ENCODE measurements at regions not wholly inside any gene's neighbourhood (a gene's known extent, or its start where the extent isn't known, plus 50 kb on each side); places are given as distances from the start of the nearest gene placed in this dataset.

DNA sequence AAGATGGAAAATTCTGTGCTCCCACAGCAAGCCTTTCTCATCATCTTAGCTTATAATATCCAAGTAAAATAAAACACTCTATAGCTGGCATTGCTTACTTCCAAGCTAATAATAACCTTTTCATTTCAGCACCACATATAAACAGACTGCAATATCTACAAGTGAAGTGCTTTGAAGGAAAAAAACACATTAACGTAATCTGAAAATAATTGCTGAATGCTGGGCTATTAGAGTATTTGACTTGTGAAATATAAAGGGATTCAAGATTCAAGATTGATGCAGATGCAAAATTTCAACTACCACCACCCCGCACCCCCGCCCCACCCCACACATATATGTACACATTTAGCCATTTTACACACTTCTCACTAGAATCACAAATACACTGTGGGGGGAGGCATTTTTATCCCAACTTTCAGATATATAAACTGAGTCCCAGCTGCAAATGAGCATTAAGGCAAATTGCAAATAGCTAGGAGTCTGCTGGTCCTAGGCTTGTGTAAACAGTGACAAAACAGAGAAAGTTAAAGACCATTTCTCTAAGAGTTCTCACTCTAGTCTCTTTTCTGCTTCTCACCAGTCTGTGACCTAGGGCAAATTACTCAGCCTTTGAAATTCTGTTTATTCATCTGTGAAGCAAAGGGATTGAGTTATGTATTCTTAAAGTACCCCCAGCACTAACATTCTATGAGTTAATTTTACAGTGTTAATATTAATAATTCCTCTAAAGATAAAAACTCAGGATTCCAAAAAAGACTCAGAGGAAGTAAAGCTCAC is 489.4 kb downstream of the PRELID2 start:
- no peak for DNase-seq

DNA sequence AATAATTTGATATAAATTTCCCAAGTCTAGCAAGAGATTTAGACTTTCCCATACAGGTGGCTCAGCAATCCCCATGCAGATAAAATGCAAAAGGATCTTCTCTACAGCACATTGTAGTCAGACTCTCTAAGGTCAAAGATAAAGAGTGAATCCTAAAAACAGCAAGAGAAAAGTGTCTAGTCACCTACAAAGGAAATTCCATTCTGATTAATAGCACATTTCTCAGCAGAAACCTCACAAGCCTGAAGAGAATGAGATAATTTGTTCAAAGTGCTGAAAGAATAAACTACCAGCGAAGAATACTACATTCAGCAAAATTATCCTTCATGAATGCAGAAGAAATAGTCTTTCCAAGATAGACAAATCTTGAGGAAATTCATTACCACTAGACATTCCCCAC is 493.3 kb downstream of the PRELID2 start:
- no peak for DNase-seq

DNA sequence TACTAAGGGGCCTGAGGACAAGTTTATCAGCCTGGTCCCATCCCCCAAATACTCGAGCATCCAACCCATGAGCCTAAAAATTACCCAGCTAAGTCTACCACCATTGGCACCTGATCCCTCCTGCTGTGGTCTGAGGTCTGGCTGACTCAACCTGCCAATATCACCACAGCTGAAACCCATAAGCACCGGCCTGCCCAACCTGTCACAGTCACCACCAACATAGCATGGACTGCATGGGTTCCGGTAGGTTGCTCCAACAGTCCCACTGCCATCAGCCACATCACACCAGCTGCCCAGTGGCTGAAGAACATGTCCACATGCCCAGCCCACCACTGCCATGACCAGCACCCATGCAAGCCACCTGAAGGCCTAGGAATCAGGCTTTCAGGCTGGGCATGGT is 495.0 kb downstream of the PRELID2 start:
- DNase-seq = no peak

DNA sequence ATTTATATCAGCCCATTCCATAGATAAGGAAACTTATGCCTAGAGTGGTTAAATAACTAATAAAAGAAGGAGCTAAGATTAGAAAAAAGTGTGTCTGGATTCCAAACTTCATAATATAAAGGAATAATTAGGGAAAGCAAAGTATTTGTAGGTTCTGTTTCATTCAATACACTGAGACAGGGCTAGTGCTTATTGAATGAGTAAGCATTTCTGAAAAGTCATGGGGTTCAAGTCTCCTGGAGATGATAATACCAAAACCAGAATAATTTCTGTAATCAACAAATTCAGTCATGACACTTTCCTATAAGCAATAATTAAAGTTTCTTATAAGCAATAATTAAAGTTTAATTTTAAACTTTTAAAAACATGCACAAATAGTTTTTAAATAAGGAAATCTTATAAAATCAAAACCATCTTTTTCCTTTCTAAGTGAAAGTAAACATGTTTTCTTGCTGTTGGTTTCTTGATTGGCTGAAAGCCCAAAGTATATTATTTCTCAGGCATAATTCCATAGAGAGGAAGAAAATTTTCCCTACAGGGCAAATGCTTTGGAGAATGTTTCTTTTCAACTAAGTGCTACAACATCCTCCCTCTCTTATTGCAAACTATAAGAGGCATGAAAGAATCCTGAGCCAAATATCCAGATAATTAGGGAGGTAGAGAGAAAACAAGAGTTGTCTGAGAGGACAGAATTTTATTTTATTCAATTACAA is 510.2 kb downstream of the PRELID2 start:
- no peak for DNase-seq

DNA sequence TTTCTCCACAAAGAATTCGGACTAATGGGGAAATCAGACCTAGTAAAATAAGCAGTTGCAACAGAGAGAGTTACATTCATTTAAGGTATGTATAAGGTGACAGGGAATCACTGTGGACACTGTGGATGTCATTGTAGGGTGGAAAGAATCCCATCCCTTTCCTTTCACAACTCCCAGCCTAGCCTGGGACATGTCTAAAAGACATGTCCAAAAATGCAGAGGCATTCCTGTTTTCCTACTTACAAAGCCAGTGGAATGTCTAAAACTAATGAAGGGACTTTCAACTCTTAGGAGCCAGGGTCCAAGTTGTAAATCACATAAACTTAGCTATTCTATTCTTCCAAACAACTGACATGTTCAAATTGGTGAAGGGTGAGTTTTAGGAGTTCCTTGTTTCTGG is 511.0 kb downstream of the PRELID2 start:
- DNase-seq = no peak

DNA sequence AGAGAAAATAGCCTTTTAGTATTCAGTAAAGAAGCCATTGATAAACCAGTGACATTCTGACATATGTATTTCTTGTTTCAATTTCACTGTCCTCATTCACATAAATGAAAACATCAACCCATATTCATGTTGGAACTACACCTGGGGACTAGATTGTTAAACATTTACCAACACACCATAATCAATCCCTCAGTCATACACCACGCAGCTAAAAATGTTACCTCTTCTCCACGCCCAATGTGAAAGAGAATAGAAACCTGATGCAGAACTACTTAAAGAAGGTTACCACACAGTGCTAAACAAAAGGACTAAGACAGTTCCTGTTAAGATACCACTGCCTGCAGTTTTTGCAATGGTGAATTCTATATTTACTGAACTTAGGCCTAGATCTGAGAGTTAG is 518.9 kb downstream of the PRELID2 start:
- no peak for DNase-seq

DNA sequence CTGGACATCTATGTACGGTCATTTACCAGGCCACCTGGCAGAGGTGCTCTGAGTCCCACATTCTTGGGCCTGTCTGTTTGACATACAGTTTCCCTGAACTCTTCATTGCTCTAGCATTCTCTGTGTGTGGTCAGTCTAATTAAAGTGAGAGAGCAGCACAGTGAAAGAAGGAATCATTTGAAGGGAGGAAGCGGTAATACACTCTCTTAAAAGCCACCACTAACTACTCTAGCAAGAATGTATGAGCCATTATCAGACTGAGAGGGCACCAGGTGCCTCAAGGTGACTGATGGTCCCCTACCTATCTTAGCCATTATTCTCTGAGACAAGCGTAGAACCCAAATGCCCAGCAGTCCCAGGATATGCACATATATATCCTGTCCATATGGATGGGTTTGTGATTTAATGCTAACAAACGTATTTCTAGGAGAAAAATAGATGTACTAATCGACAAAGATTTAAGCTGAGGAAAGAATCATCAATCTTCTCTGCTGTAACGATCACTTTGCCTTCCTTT is 527.2 kb downstream of the PRELID2 start:
- DNase-seq = no peak

DNA sequence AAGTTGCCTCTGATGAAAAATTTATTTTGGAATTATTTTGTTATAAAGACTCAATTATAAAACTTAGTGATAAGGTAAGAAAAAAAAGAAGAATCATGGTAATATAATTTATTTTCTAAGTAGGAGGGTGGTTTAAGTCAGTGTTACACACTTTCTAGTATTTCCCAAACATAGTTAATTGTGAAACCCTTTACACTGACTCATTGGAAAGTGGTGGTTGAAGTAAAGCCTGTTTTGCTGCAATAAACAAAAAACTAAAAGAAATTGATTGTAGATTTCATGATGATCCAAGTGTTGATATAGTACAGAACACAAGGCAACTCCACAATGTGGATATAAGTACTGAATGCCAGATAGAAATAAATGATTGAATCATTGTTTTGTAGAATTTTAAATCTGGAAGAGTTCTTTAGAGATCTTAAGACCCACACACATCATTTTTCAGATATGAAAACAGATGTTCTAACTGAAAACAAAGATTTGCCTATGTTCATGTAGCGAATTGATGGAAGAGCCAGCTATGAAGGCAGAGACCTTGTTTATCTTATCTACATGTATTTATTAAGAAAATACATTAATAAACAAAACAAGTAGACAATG is 539.8 kb downstream of the PRELID2 start:
- no peak for DNase-seq

DNA sequence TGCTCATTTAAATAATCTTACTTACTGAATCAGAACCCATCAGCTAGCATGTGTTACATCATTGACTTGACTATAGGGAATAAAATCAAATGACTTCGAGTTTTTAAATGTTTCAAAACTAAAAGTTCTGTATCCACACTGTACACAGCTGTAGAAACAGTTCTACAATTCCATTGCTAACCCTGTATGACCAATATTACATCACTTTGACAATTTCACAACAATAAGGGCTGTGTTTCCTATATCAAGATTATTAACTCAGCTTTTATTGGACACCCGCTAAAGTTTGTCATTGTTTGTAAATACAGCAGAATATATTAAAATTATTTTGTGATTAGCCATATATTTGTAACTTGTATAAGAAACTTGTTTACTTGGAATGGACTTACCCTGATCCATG is 540.8 kb downstream of the PRELID2 start:
- DNase-seq = no peak

DNA sequence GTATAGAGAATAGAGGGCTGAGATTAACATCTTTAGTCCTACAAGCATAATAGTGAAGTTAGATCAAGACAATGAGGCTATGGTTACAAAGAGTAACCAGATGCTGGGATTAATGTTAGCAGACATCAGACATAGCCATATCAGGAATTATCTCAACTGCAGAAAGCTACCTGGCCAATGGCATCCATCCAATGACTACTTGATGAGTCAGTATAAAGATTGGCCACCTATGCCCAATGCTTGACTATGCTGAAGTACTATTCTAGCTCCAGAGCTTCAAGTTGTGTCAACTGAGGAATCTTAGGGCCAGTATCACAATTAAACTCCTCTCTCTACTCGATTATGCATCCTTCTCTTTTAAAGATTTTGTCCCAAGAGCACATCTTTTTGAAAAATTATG is 541.4 kb downstream of the PRELID2 start:
- no peak for DNase-seq

DNA sequence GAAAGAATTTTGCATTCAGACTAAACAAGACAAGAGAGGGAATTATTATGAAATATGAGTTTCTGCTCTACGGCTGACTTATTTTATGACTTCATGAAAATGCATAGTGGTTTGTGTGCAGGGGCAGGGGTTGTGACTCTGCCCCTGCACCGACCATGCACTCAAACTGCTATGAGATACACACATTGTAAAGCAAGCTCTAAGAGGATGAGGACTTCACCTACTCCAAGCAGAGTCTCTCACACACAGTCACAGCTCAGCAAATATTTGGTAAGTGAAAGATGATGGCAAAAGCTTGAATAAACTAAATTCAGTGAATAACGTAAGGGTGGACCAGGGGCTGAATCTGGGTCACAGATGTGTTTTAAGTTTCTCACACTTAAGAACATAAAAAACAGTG is 542.9 kb downstream of the PRELID2 start:
- no peak for DNase-seq

DNA sequence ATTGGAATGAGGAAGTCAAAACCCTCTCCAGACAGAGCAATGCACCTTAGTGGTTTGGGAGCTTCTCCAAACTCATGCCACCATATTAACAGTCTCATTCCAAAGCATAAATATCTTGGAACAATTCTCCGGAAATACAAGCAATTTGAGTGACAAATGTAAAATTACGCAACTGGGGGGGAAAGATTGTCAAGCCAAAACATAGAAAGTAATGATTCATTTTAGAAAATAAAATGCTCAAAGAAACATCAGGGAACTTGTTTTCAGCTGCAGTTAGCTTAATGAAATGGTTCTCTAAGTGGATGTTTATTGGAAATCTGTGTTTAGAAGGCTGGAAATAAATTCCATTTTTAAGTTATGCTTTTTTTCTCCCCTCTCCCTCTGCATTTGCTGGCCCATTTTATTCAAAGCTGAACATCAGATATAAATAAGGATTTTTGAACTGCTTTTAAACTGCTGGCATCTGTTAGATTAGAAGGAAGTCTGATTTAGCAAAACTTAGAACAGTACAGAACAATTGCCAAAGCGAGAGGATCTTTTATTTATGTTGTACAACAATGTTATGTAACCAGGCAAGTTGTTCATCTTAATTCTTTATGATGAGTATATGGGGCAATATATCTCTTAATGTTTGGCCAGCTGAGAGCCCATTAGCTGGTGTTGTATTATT is 551.9 kb downstream of the PRELID2 start:
- no peak for DNase-seq

DNA sequence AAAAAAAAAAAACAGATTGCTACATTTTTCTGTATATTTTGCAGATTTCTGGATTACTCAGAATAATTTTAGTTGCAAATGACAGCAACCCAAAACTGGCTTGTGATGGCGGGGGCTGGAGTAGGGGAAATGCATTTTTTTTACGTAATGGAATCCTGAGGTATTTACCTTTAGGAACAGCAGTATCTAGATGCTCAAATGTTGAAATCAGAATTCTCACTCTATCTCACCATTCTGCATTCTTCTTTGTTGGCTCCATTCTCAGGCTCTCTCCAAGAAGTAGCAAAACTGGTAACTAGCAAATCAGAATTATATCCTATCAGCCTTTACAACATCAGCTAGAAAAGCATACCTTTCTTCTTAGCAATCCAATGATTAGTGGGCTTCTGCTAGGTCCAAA is 554.3 kb downstream of the PRELID2 start:
- DNase-seq = no peak

DNA sequence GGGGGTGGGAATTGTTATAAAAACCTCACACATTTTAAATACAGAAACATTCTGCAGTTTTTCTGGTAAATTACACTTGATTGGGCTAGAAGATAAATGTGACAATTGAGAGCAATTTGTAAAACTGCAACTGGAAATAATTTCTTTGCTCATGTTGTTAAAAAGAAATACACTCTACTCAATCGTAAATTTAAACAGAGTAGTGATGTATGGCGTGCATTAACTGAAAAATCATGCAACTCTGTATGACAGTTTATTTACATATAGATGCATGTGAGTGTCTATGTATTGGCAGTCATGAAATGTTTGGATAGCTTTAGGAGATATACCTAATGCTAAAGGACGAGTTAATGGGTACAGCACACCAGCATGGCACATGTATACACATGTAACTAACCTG is 554.9 kb downstream of the PRELID2 start:
- no peak for DNase-seq

DNA sequence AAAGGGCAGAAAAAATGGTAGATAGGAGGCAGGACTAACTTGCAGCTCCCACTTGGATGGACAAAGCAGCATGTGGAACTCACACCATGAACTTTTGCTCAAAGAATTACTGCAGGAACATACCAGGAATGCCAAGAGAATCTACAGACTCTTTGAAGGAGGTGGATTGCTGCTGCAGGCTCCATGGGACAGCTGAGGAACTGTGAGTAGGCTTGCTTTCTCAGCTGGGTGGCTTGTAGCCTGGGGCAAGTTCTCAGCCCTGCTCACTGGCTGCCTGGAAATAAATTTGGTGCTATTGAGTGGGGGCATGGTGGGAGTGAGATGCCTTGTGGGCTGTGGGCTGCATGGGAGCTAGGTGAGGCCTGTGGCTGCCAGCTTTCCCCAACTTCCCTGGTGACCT is 574.5 kb downstream of the PRELID2 start:
- DNase-seq = no peak

DNA sequence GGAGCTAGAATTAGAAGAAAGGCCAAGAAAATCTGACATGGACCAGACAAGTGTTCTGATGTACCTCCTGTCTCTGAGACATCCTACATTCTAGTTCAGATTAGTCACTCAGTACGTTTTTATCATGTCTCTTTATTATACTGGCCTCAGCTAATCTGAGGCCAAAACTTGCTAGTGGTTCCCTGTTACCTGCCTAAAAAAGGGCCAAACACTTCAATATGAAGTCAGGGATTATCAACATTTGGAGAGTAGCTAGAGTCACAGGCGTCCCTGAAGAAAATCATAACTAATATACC is 587.4 kb downstream of the PRELID2 start:
- no peak for DNase-seq

DNA sequence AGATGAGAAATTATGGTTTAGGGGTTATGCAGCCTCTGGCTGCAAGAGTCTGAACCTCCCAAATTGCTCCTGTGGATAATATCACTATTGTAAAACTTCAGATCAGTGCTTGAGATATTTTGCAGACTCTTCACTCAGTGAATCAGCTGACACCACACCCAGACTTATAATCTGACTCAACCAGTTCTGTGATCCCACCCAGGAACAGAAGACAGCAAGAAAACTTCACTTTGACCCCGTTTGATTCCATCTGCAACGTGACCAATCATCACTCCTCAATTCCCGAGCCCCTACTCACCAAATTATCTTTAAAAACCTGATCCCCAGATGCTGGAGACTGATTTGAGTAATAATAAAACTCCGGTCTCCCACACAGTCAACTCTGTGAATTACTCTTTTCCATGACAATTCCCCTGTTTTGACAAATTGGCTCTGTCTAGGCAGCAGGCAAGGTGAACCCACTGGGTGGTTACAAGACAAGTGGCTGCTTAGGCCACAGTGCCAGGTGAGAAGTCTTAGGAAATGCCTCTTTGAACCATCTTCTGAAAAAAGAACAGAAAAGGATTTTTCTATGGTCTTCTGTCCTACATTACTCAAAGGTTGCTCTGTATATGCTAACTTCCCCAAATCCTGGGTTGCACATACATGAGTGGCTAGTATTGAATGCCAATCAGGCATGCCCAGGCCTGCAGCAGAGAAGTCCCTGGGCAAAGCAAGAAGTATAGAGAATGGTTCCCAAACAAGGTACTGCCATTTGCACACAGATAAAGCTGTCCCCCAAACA is 588.0 kb downstream of the PRELID2 start:
- no peak for DNase-seq

DNA sequence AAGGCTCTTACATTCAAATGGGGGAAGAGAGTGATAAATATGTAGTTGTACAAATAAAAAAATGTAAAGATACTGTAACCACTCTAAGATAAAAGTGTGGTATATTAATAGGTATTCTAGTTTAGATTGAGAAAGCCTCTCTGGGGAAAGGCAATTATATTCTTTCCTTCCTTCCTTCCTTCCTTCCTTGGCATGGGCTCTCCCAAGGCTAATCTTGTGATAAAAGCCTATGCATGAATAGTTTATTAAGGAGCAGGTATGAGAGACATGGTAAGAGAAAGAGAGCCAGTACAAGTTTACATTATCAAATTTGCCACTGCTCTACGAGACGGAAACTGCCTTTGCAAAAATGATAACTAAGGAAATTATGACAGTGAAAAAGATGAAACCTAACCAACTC is 588.8 kb downstream of the PRELID2 start:
- DNase-seq = no peak

DNA sequence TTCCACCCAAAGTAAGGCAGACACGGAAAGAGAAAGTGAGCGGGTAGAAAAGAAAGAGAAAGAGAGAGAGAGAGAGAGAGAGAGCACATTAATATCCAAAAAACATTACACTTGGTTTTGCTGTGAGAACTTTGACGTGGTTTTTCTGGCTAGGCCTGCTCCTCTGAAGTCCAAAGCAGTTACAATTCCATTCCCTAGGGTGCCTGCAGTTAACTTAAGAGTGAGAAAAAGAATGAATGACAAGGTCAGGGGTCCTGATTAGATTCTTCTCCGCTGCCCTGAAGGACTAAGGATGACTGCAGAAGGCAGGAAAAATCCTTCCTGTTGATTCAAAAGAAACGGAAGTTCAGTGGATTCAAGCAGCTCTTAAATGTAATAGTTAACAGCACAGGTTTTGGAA is 589.8 kb downstream of the PRELID2 start:
- no peak for DNase-seq

DNA sequence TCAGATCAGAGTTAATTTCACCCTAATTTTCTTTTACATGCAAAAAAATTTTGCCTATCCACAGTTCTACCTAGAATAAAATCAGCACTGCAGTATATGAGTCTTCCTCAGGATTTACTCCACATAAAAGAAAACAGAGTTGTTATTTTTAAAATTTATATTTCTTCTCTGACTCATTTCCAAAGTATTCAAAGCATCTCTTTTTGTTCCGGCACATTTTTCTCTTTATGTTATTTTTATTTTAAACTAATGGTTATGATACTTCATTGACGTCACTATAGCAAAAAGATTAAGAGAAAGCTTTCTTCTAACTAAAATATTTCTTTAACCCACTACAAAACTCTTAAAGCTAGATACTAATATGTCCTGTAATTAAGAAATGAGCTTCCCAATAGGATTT is 590.4 kb downstream of the PRELID2 start:
- no peak for DNase-seq

DNA sequence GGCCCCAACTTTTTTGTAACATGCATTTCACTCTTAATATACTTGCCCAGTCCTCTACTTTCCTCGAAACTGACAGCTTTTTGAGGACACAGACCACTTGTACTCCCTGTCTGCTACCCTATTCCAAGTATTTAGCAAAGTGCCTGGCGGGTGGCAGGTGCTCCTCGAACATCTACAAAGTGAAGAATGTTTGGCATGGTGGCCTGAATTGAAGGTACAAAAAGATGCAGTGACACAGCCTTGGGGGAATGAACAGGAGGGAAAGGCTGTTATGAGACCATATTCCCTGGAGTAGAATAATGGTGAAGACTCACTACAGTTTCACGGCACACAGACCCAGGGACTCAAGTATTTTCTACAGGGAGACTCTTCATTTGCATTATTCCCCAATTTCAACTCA is 590.9 kb downstream of the PRELID2 start:
- DNase-seq = no peak

DNA sequence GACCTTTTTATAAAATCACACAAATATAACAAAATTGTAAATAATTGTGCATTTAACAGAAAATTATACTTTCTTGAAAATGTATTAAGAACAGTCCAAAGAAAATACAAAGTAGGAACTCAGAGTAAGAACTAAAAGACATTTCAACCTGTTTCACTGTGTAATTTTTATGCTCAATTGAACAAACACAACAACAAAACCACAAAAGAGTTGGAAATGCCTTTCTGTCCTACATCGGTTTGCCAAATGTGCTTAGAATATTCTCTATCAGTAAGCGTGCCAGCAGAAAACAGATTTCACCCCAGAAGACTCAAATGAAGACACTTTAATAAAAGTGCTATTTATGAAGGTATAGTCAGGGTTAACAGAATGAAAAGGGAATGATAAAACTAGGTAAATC is 592.1 kb downstream of the PRELID2 start:
- DNase-seq = no peak

DNA sequence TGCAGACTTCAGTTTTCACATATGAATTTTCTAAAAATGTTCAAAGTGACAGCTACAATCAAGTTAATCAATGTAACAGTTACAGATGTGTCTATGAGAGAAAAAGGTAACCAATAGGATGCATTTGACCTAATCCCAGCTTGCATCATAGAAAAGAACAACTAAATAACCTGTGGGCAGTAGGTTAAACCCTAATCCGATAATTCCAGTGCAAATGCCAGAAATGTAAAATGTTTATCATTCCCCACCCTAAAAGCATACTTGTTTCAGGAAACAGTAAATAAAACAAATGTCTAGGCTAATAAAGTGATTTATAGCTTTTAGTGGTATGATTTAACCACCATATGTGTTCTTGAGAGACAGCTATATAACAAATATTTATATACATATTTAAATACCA is 592.6 kb downstream of the PRELID2 start:
- no peak for DNase-seq

Measured in hematopoietic multipotent progenitor cell treated with erythropoietin and hydrocortisone succinate and interleukin-3 and kit ligand, for 8 days (in vitro differentiated cells).